ENCODE measurements at regions not wholly inside any gene's neighbourhood (a gene's known extent, or its start where the extent isn't known, plus 50 kb on each side); places are given as distances from the start of the nearest gene placed in this dataset.

DNA sequence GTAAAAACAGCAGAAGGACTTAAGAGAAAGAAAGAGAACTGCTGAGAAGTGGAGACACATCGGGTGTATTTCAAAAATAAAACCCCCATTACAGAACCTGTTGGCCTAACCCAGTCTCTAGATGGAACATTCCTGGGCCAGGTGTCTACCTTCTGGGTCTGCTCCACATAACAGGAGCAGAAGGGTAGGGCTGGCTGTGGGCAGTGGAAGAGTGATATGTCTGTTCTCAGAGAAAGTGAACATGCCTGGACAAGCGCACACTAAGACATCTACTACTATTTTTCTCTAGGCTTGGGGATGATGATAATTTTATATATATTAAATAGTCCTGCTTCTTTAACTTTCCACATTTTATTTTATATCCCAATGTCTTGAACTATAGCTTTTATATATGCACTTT, 267.1 kb downstream of the TBC1D4 start:
- H3K27me3 ChIP-seq (ENCODE audit: low read depth, low read length) = no peaks in the 10 kb centered on the region
- H3K4me3 ChIP-seq (ENCODE audit: low read depth in 1 of 2, low read length in 2 of 2) = no peak overlapping the region
- H3K4me1 ChIP-seq (ENCODE audit: control insufficient read depth in 1 of 2, insufficient read depth in 2 of 2, low read length in 2 of 2) = peaks cover 0 to under 1% of the 10 kb centered on the region in 2 donors
- no peak overlapping the region for H3K27ac ChIP-seq (ENCODE audit: low read length)
- H3K9me3 ChIP-seq (ENCODE audit: control insufficient read depth in 1 of 2, low read length in 2 of 2) = no peaks in the 10 kb centered on the region
- no peaks in the 10 kb centered on the region for H3K36me3 ChIP-seq (ENCODE audit: control insufficient read depth in 1 of 2, insufficient read depth in 2 of 2, low read length in 2 of 2)

DNA sequence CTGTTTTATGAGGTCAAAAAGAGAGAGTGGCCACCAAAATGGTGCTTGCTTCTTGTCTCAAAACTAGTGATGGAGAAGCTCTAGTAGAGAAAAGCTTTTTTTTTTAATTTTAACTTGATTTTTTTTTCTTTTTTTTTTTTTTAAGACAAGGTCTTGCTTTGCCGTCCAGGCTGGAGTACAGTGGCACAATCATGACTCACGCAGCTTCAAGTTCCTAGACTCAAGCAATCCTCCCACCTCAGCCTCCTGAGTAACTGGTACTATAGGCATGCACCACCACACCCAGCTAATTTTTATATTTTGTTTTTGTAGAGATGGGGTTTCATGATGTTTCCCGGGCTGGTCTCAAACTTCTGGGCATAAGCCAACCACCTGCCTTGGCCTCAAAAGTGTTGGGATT, 279.0 kb downstream of the TBC1D4 start:
- Histone ChIP-seq H3K9me3 (ENCODE audit: control insufficient read depth in 1 of 2, low read length in 2 of 2) (peaks cover 0 to 3% of the 10 kb centered on the region in 2 donors), H3K36me3 (ENCODE audit: control insufficient read depth in 1 of 2, insufficient read depth in 2 of 2, low read length in 2 of 2) (no peaks in the 10 kb centered on the region), H3K4me3 (ENCODE audit: low read depth in 1 of 2, low read length in 2 of 2) (no peak overlapping the region), H3K27me3 (ENCODE audit: low read depth, low read length) (no peaks in the 10 kb centered on the region), H3K4me1 (ENCODE audit: control insufficient read depth in 1 of 2, insufficient read depth in 2 of 2, low read length in 2 of 2) (no peaks in the 10 kb centered on the region), H3K27ac (ENCODE audit: low read length) (no peak overlapping the region)

DNA sequence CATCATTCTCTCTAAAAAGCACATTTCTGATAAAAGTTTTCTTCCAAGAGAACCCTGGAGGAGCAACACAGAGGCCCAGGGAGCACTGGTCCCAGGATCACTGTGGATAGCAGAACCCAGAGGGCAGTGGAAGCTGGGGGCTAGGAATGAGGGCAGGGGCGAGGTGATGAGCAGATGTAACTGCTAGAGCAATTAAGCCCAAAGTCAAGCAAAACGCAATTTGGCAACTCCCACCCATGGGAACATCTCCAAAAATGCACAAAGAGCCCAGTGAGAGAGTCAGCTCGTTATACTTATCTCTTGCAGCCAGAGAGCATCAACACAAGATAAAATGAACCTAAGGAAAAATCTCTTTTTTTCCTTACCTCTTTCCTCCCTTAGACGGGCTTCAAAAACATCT, 284.2 kb downstream of the TBC1D4 start:
- H3K4me3 ChIP-seq (ENCODE audit: low read depth in 1 of 2, low read length in 2 of 2) = no peak overlapping the region
- H3K36me3 ChIP-seq (ENCODE audit: control insufficient read depth in 1 of 2, insufficient read depth in 2 of 2, low read length in 2 of 2) = no peaks in the 10 kb centered on the region
- H3K27ac ChIP-seq (ENCODE audit: low read length) = no peak overlapping the region
- H3K9me3 ChIP-seq (ENCODE audit: control insufficient read depth in 1 of 2, low read length in 2 of 2) = no peaks in the 10 kb centered on the region
- H3K4me1 ChIP-seq (ENCODE audit: control insufficient read depth in 1 of 2, insufficient read depth in 2 of 2, low read length in 2 of 2) = peaks cover 0 to 5% of the 10 kb centered on the region in 2 donors
- H3K27me3 ChIP-seq (ENCODE audit: low read depth, low read length) = no peaks in the 10 kb centered on the region

DNA sequence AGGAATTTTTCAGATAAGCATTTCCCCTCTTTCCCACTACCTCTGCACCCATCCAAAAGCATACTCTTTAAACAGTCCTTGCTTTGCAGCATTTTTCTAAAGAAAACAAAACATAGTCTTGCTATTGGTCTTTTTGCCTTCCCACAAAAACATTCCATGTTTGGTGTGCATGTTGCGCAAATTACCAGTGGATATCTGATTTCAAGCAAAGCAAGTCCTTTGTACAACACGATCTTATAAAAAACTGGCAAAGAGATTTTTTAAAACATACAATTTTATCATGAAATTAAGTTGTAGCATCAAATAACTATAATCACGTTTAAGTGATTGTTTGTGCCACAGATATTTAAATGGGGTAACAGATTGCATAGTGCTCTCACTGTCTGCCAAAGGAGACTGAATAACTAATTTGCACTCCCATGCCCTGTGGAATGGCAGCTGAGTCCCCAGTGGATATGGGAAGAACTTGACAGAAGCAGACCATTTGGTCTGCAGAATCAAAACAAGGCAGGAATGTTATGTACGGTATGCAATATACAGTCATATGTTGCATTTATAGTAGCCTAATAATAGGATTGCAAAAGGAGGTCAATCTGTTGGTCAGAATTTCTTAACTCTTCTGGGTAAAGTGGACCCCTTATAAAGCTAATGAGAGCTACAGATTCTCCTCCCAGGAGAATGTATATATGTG, 285.7 kb downstream of the TBC1D4 start:
- Histone ChIP-seq H3K27me3 (ENCODE audit: low read depth, low read length) (no peaks in the 10 kb centered on the region), H3K4me3 (ENCODE audit: low read depth in 1 of 2, low read length in 2 of 2) (no peak overlapping the region), H3K4me1 (ENCODE audit: control insufficient read depth in 1 of 2, insufficient read depth in 2 of 2, low read length in 2 of 2) (peaks cover 0 to 5% of the 10 kb centered on the region in 2 donors), H3K36me3 (ENCODE audit: control insufficient read depth in 1 of 2, insufficient read depth in 2 of 2, low read length in 2 of 2) (no peaks in the 10 kb centered on the region), H3K9me3 (ENCODE audit: control insufficient read depth in 1 of 2, low read length in 2 of 2) (no peaks in the 10 kb centered on the region), H3K27ac (ENCODE audit: low read length) (no peak overlapping the region)

DNA sequence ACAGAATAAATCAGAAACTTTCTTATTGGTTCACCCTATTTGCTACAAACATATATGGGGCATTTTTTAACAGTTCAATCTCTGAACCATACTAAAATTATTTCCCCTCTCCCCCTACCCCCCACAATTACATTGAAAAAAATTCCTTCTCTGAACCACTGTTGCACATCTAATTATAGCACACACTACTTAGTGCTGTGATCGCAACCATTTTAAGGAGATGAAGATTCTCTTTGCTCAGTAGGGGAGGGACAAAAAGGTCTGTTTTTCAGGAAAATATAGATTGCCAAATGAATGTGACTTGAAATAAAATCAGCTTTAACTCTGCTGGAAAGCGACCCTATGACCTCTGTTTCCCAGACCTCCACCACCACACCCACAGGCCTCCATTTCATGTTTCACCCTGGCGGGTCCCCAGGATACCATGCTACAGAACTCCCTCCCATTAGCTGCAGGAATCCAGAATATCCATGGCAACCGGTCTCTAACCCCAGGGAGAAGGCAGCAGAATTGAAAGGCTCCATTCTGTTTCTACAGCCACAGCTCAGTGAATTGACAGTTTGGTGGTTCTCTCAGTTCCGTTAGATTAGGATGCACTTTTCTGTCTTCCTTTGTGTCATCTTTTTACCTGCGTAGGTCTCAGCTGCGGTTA, 286.3 kb downstream of the TBC1D4 start:
- peaks cover 0 to 5% of the 10 kb centered on the region in 2 donors for H3K4me1 ChIP-seq (ENCODE audit: control insufficient read depth in 1 of 2, insufficient read depth in 2 of 2, low read length in 2 of 2)
- no peaks in the 10 kb centered on the region for H3K9me3 ChIP-seq (ENCODE audit: control insufficient read depth in 1 of 2, low read length in 2 of 2)
- H3K4me3 ChIP-seq (ENCODE audit: low read depth in 1 of 2, low read length in 2 of 2) = no peak overlapping the region
- no peaks in the 10 kb centered on the region for H3K27me3 ChIP-seq (ENCODE audit: low read depth, low read length)
- no peaks in the 10 kb centered on the region for H3K36me3 ChIP-seq (ENCODE audit: control insufficient read depth in 1 of 2, insufficient read depth in 2 of 2, low read length in 2 of 2)
- H3K27ac ChIP-seq (ENCODE audit: low read length) = no peak overlapping the region

DNA sequence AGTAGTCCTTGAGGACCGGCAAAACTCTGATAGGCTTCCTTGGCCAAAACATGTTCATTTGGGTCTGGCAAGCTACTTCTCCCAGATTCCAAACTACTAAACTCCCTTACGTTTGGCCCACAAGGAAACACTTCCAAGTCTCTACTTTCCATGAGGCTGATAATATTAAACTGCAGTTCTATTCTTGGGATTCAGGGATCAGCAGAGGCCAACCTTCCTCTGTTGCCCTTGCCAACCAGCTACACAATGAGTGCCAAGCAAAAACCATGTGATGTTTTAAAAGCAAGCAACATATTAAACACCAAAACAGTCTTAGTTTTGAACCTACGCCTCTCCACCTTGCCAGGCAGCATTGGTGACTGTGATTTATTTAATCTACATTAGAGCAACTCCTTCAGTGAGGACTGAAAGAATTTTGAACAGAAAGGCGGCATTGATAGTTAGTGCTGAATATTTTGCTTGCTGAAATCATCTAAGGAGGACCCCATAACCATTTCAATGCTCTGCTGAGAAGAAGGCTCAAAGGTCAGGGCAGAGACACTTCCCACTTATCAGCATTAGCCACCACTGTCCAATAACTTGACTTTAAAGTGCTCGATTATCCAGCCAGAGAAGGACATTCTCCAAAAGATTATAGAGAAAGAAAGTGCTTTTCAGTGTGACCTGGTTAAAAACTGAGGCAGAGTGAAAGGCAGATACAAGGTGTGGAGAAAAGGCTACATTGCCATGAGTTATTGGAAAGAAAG, 287.1 kb downstream of the TBC1D4 start:
- peaks cover 0 to 5% of the 10 kb centered on the region in 2 donors for H3K4me1 ChIP-seq (ENCODE audit: control insufficient read depth in 1 of 2, insufficient read depth in 2 of 2, low read length in 2 of 2)
- no peaks in the 10 kb centered on the region for H3K9me3 ChIP-seq (ENCODE audit: control insufficient read depth in 1 of 2, low read length in 2 of 2)
- H3K4me3 ChIP-seq (ENCODE audit: low read depth in 1 of 2, low read length in 2 of 2) = no peak overlapping the region
- H3K36me3 ChIP-seq (ENCODE audit: control insufficient read depth in 1 of 2, insufficient read depth in 2 of 2, low read length in 2 of 2) = no peaks in the 10 kb centered on the region
- H3K27me3 ChIP-seq (ENCODE audit: low read depth, low read length) = no peaks in the 10 kb centered on the region
- H3K27ac ChIP-seq (ENCODE audit: low read length) = no peak overlapping the region

DNA sequence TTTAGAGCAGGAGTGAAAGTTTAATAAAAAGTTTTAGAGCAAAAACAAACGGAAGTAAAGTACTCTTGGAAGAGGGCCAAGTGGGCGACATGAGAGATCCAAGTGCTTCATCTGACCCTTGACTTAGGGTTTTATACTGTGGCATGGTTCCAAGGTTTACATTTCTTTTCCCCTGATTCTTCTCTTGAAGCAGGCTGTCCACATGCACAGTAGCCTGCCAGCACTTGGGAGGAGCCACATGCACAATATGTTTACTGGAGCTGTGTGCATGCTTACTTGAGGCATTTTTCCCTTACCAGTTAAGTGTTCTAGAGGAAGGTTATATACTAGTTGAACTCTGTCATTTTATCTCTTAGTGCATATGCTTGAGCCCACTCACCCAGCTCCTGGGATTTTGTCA, 295.6 kb downstream of the TBC1D4 start:
- H3K27ac ChIP-seq (ENCODE audit: low read length) = no peak overlapping the region
- no peak overlapping the region for H3K4me3 ChIP-seq (ENCODE audit: low read depth in 1 of 2, low read length in 2 of 2)
- peaks cover 0 to 8% of the 10 kb centered on the region in 2 donors for H3K9me3 ChIP-seq (ENCODE audit: control insufficient read depth in 1 of 2, low read length in 2 of 2)
- no peaks in the 10 kb centered on the region for H3K36me3 ChIP-seq (ENCODE audit: control insufficient read depth in 1 of 2, insufficient read depth in 2 of 2, low read length in 2 of 2)
- H3K4me1 ChIP-seq (ENCODE audit: control insufficient read depth in 1 of 2, insufficient read depth in 2 of 2, low read length in 2 of 2) = no peaks in the 10 kb centered on the region
- H3K27me3 ChIP-seq (ENCODE audit: low read depth, low read length) = no peaks in the 10 kb centered on the region

DNA sequence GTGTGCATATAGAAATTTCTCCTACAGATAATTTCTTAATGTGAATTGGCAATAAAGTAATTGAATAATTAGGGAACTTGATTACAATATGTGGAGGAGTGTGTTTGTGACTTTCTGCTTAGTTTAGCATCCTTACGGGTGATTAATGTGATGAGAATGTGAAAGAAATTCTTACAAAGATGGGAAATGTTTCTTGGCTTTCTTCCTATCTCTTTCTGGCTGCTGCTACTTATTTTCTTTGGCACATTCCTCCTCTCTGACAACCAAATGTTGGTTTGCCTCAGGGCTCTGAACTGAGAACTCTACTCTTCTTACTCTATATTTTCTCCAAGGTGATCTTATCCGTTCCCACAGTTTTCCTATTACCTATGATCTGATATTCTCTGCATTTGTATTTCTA, 300.1 kb downstream of the TBC1D4 start:
- Histone ChIP-seq H3K27ac (ENCODE audit: low read length) (no peak overlapping the region), H3K9me3 (ENCODE audit: control insufficient read depth in 1 of 2, low read length in 2 of 2) (peaks cover 0 to 8% of the 10 kb centered on the region in 2 donors), H3K27me3 (ENCODE audit: low read depth, low read length) (no peaks in the 10 kb centered on the region), H3K4me1 (ENCODE audit: control insufficient read depth in 1 of 2, insufficient read depth in 2 of 2, low read length in 2 of 2) (no peaks in the 10 kb centered on the region), H3K36me3 (ENCODE audit: control insufficient read depth in 1 of 2, insufficient read depth in 2 of 2, low read length in 2 of 2) (no peaks in the 10 kb centered on the region), H3K4me3 (ENCODE audit: low read depth in 1 of 2, low read length in 2 of 2) (no peak overlapping the region)

DNA sequence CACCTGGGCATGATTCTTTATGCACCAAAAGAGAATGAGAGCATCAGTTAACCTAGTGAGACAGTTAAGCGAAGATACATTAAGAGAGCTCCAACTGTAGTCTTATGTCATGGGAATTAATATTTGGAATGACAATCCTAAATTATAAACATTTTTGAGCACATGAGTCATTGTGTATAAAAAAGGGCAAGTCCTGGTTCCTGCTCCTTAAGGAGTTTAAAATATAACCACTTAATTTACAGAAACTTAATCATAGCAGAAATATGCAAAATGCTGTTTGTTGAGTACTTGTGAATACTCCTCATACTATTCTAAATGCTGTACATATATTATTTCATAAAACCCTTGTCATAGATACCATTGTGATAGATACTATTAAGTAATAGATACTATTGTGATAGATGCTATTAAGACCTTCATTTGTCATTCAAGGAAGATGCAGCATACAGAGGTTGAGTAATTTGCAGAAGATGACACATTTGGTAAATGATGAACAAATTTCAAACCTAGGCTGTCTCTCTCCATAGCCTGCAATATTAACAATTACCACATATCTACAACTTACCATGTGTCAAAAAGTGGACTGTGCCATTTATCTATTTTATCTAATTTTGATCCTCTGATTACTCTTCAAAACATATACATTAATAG, 301.0 kb downstream of the TBC1D4 start:
- Histone ChIP-seq H3K27me3 (ENCODE audit: low read depth, low read length) (no peaks in the 10 kb centered on the region), H3K27ac (ENCODE audit: low read length) (no peak overlapping the region), H3K9me3 (ENCODE audit: control insufficient read depth in 1 of 2, low read length in 2 of 2) (peaks cover 0 to 8% of the 10 kb centered on the region in 2 donors), H3K36me3 (ENCODE audit: control insufficient read depth in 1 of 2, insufficient read depth in 2 of 2, low read length in 2 of 2) (no peaks in the 10 kb centered on the region), H3K4me1 (ENCODE audit: control insufficient read depth in 1 of 2, insufficient read depth in 2 of 2, low read length in 2 of 2) (no peaks in the 10 kb centered on the region), H3K4me3 (ENCODE audit: low read depth in 1 of 2, low read length in 2 of 2) (no peak overlapping the region)

DNA sequence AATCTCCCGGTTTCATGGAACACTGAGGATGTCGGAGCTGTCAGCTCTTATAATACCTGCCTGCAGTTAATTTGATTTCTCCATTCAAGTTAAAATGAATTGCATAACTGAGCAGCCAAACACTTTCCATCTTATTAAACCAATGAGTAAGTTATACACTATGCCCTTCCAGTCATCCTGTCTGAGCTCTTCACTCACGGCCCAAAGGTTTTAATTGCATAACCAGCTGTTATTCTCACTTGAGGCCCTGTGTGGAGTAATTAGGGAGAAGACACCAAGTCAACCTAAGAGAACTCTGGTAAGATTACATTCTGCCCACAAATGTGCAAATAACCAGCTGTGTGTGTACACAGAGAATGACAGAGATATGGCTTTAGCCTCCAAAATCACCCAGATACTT, 303.5 kb downstream of the TBC1D4 start:
- Histone ChIP-seq H3K4me1 (ENCODE audit: control insufficient read depth in 1 of 2, insufficient read depth in 2 of 2, low read length in 2 of 2) (no peaks in the 10 kb centered on the region), H3K27ac (ENCODE audit: low read length) (no peak overlapping the region), H3K9me3 (ENCODE audit: control insufficient read depth in 1 of 2, low read length in 2 of 2) (no peaks in the 10 kb centered on the region), H3K4me3 (ENCODE audit: low read depth in 1 of 2, low read length in 2 of 2) (no peak overlapping the region), H3K36me3 (ENCODE audit: control insufficient read depth in 1 of 2, insufficient read depth in 2 of 2, low read length in 2 of 2) (no peaks in the 10 kb centered on the region), H3K27me3 (ENCODE audit: low read depth, low read length) (no peaks in the 10 kb centered on the region)

DNA sequence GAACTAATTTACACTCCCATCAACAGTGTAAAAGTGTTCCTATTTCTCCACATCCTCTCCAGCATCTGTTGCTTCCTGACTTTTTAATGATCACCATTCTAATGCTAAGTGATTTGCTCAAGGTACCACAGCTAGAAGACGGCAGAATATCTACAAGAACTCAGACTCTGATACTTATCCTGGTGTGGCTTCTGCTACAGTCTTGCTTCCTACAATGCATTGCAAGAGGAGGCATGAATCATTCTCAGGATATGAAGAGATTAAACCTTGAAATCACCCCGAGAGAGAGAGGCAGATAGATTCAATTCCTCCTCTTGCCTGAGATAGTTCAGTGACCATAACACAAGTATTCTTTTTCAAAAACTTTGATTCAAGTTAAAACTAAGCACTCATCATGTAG, 306.4 kb downstream of the TBC1D4 start:
- Histone ChIP-seq H3K27ac (ENCODE audit: low read length) (no peak overlapping the region), H3K27me3 (ENCODE audit: low read depth, low read length) (no peaks in the 10 kb centered on the region), H3K4me1 (ENCODE audit: control insufficient read depth in 1 of 2, insufficient read depth in 2 of 2, low read length in 2 of 2) (no peaks in the 10 kb centered on the region), H3K4me3 (ENCODE audit: low read depth in 1 of 2, low read length in 2 of 2) (no peak overlapping the region), H3K36me3 (ENCODE audit: control insufficient read depth in 1 of 2, insufficient read depth in 2 of 2, low read length in 2 of 2) (no peaks in the 10 kb centered on the region), H3K9me3 (ENCODE audit: control insufficient read depth in 1 of 2, low read length in 2 of 2) (no peaks in the 10 kb centered on the region)

All from muscle layer of duodenum (tissue), 2 donors.